HEK293 (cell line): ENCODE measurements at regions not wholly inside any gene's neighbourhood (a gene's known extent, or its start where the extent isn't known, plus 50 kb on each side); places are given as distances from the start of the nearest gene placed in this dataset.

Experiments
- YY1 ChIP-seq: fragments of 450-650 bp; formaldehyde crosslinking; IDR thresholded peaks from 2 replicates; pipeline ENCODE4 v1.5.1; 2018; ENCODE audit warnings: missing biosample characterization, missing genetic modification characterization
- ZBTB1 ChIP-seq: fragments of 450-650 bp; formaldehyde crosslinking; IDR thresholded peaks from 2 replicates; pipeline ENCODE4 v1.5.1; 2016; ENCODE audit warnings: missing biosample characterization, missing genetic modification characterization
- ZFP3 ChIP-seq: fragments of 450-650 bp; formaldehyde crosslinking; IDR thresholded peaks from 2 replicates; pipeline ENCODE4 v1.5.1; 2016; ENCODE audit warnings: low read depth, missing biosample characterization, missing genetic modification characterization
- ZNF140 ChIP-seq: fragments of 450-650 bp; formaldehyde crosslinking; IDR thresholded peaks from 2 replicates; pipeline ENCODE4 v1.5.1; 2016; ENCODE audit warnings: missing biosample characterization, missing genetic modification characterization
- ZNF501 ChIP-seq: fragments of 450-650 bp; formaldehyde crosslinking; IDR thresholded peaks from 2 replicates; pipeline ENCODE4 v1.5.1; 2016; ENCODE audit warnings: missing biosample characterization, missing genetic modification characterization
- ZNF558 ChIP-seq: fragments of 450-650 bp; formaldehyde crosslinking; IDR thresholded peaks from 2 replicates; pipeline ENCODE4 v1.5.1; 2016; ENCODE audit warnings: missing biosample characterization, missing genetic modification characterization
- ZNF600 ChIP-seq: fragments of 450-650 bp; formaldehyde crosslinking; IDR thresholded peaks from 2 replicates; pipeline ENCODE4 v1.5.1; 2016; ENCODE audit warnings: missing biosample characterization, missing genetic modification characterization
- ZNF623 ChIP-seq: fragments of 450-650 bp; formaldehyde crosslinking; IDR thresholded peaks from 2 replicates; pipeline ENCODE4 v1.5.1; 2016; ENCODE audit warnings: missing biosample characterization, missing genetic modification characterization
- ZNF701 ChIP-seq: fragments of 450-650 bp; formaldehyde crosslinking; IDR thresholded peaks from 2 replicates; pipeline ENCODE4 v1.5.1; 2016; ENCODE audit warnings: missing biosample characterization, missing genetic modification characterization
- TF ChIP-seq, protein P1 (sequence below): fragments of 450-650 bp; formaldehyde crosslinking; IDR thresholded peaks from 2 replicates; pipeline ENCODE4 v1.5.1; 2016; ENCODE audit warnings: missing biosample characterization, missing genetic modification characterization
- TF ChIP-seq, protein P2 (sequence below): fragments of 450-650 bp; formaldehyde crosslinking; IDR thresholded peaks from 2 replicates; pipeline ENCODE4 v1.5.1; 2016; ENCODE audit warnings: missing biosample characterization, missing genetic modification characterization
- TF ChIP-seq, protein P3 (sequence below): fragments of 450-650 bp; formaldehyde crosslinking; IDR thresholded peaks from 2 replicates; pipeline ENCODE4 v1.5.1; 2016; ENCODE audit warnings: missing biosample characterization, missing genetic modification characterization
- TF ChIP-seq, protein P4 (sequence below): fragments of 450-650 bp; formaldehyde crosslinking; IDR thresholded peaks from 2 replicates; pipeline ENCODE4 v1.5.1; 2016; ENCODE audit warnings: missing biosample characterization, missing genetic modification characterization
- TF ChIP-seq, protein P5 (sequence below): fragments of 450-650 bp; formaldehyde crosslinking; conservative IDR thresholded peaks from 2 replicates; pipeline ENCODE4 v1.5.1; 2016; ENCODE audit warnings: low read depth, missing biosample characterization, missing genetic modification characterization

DNA sequence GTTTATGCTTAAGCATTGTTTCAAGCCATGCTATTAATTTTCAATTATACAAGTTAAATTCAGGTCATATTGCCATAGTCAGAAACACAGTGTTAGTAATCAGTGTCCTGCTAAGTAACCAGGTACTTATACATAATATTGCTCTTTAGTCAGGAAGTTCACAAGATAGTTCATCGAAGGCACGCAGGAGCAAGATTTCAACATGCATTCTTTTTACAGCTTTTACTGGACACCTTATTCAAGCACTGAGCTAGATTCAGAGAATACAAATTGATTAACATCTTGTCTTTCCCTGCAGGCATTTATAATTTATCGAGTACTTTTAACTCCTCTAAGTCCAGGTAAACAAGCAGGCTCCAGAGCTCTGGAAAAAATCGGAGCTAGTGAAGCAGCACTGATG lies 202.3 kb upstream of the BRINP3 start:
- TF ChIP-seq ZNF623 (tag by site-specific recombination): no peak
- TF ChIP-seq, protein P1, sequence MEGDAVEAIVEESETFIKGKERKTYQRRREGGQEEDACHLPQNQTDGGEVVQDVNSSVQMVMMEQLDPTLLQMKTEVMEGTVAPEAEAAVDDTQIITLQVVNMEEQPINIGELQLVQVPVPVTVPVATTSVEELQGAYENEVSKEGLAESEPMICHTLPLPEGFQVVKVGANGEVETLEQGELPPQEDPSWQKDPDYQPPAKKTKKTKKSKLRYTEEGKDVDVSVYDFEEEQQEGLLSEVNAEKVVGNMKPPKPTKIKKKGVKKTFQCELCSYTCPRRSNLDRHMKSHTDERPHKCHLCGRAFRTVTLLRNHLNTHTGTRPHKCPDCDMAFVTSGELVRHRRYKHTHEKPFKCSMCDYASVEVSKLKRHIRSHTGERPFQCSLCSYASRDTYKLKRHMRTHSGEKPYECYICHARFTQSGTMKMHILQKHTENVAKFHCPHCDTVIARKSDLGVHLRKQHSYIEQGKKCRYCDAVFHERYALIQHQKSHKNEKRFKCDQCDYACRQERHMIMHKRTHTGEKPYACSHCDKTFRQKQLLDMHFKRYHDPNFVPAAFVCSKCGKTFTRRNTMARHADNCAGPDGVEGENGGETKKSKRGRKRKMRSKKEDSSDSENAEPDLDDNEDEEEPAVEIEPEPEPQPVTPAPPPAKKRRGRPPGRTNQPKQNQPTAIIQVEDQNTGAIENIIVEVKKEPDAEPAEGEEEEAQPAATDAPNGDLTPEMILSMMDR (tag by site-specific recombination): no peak
- TF ChIP-seq, protein P2, sequence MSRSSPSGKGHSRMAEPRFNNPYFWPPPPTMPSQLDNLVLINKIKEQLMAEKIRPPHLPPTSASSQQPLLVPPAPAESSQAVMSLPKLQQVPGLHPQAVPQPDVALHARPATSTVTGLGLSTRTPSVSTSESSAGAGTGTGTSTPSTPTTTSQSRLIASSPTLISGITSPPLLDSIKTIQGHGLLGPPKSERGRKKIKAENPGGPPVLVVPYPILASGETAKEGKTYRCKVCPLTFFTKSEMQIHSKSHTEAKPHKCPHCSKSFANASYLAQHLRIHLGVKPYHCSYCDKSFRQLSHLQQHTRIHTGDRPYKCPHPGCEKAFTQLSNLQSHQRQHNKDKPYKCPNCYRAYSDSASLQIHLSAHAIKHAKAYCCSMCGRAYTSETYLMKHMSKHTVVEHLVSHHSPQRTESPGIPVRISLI (tag by site-specific recombination): no peak
- no peak for TF ChIP-seq ZFP3
- TF ChIP-seq YY1 (tag by site-specific recombination): no peak
- TF ChIP-seq ZNF140: no peak
- TF ChIP-seq, protein P3, sequence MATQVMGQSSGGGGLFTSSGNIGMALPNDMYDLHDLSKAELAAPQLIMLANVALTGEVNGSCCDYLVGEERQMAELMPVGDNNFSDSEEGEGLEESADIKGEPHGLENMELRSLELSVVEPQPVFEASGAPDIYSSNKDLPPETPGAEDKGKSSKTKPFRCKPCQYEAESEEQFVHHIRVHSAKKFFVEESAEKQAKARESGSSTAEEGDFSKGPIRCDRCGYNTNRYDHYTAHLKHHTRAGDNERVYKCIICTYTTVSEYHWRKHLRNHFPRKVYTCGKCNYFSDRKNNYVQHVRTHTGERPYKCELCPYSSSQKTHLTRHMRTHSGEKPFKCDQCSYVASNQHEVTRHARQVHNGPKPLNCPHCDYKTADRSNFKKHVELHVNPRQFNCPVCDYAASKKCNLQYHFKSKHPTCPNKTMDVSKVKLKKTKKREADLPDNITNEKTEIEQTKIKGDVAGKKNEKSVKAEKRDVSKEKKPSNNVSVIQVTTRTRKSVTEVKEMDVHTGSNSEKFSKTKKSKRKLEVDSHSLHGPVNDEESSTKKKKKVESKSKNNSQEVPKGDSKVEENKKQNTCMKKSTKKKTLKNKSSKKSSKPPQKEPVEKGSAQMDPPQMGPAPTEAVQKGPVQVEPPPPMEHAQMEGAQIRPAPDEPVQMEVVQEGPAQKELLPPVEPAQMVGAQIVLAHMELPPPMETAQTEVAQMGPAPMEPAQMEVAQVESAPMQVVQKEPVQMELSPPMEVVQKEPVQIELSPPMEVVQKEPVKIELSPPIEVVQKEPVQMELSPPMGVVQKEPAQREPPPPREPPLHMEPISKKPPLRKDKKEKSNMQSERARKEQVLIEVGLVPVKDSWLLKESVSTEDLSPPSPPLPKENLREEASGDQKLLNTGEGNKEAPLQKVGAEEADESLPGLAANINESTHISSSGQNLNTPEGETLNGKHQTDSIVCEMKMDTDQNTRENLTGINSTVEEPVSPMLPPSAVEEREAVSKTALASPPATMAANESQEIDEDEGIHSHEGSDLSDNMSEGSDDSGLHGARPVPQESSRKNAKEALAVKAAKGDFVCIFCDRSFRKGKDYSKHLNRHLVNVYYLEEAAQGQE (tag by site-specific recombination): no peak
- TF ChIP-seq ZNF501 (tag by site-specific recombination): no peak
- TF ChIP-seq, protein P4, sequence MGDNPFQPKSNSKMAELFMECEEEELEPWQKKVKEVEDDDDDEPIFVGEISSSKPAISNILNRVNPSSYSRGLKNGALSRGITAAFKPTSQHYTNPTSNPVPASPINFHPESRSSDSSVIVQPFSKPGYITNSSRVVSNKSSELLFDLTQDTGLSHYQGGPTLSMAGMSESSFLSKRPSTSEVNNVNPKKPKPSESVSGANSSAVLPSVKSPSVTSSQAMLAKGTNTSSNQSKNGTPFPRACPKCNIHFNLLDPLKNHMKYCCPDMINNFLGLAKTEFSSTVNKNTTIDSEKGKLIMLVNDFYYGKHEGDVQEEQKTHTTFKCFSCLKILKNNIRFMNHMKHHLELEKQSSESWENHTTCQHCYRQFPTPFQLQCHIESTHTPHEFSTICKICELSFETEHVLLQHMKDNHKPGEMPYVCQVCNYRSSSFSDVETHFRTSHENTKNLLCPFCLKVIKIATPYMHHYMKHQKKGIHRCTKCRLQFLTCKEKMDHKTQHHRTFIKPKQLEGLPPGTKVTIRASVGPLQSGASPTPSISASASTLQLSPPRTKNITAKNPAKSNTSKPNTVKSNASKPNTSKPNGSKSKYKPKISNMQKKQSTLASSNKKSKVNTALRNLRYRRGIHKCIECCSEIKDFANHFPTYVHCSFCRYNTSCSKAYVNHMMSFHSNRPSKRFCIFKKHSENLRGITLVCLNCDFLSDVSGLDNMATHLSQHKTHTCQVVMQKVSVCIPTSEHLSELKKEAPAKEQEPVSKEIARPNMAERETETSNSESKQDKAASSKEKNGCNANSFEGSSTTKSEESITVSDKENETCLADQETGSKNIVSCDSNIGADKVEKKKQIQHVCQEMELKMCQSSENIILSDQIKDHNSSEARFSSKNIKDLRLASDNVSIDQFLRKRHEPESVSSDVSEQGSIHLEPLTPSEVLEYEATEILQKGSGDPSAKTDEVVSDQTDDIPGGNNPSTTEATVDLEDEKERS: no peak
- TF ChIP-seq ZNF701: no peak
- no peak for TF ChIP-seq ZBTB1
- TF ChIP-seq ZNF558 (tag by site-specific recombination): no peak
- TF ChIP-seq, protein P5, sequence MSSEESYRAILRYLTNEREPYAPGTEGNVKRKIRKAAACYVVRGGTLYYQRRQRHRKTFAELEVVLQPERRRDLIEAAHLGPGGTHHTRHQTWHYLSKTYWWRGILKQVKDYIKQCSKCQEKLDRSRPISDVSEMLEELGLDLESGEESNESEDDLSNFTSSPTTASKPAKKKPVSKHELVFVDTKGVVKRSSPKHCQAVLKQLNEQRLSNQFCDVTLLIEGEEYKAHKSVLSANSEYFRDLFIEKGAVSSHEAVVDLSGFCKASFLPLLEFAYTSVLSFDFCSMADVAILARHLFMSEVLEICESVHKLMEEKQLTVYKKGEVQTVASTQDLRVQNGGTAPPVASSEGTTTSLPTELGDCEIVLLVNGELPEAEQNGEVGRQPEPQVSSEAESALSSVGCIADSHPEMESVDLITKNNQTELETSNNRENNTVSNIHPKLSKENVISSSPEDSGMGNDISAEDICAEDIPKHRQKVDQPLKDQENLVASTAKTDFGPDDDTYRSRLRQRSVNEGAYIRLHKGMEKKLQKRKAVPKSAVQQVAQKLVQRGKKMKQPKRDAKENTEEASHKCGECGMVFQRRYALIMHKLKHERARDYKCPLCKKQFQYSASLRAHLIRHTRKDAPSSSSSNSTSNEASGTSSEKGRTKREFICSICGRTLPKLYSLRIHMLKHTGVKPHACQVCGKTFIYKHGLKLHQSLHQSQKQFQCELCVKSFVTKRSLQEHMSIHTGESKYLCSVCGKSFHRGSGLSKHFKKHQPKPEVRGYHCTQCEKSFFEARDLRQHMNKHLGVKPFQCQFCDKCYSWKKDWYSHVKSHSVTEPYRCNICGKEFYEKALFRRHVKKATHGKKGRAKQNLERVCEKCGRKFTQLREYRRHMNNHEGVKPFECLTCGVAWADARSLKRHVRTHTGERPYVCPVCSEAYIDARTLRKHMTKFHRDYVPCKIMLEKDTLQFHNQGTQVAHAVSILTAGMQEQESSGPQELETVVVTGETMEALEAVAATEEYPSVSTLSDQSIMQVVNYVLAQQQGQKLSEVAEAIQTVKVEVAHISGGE: no peak
- no peak for TF ChIP-seq ZNF600 (tag by site-specific recombination)
